ENCODE measurements at regions not wholly inside any gene's neighbourhood (a gene's known extent, or its start where the extent isn't known, plus 50 kb on each side); places are given as distances from the start of the nearest gene placed in this dataset.
"Not testable (repeated sequence)": the region's sequence is repeated elsewhere in the genome, so short reads cannot be mapped to it uniquely, and the experiment has no call there.

DNA sequence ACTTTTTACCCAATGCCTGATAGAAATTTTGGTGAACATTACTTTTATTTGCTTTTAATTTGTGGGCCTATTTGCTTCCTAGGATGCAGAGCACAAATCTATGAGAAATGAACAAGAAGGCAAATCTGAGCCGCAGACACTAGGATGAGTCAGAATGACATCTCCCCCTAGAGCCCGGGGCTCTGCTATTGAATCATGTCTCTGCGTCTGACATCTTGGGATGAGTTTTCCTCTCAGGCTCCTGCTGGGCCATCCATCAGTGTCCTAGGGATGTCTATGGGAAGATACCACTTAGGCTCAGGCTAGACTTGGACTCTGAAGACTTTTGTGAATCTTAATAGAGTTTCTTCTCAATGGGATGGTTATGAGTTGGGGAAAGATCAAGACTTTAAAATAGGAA is 157.3 kb upstream of the MTPN start:
- no peak for TF ChIP-seq ZNF274 (IDR thresholded peaks at IDR 0.05; ENCODE audit: low read depth, low read length)
- no peak overlapping the region for H3K4me3 ChIP-seq (ENCODE audit: low read length)

DNA sequence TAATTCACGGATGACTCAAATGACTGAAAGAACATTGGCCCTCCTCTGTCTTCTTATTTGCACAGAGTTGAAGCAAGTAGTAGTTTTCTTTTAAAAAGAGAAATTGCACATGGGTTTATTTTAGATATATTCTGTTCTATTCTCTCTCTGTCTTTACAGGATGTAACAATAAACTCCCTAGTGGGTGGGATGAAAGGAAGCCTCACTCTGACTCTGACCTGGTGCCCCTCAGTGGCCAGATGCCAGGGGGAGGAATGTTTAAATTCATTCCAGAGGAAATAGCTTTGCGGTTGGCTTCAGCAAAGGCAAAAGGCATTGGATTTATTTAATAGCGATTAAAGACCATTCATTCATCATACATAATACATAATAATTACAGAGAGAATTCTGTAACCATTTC is 156.4 kb upstream of the MTPN start:
- no peak overlapping the region for H3K4me3 ChIP-seq (ENCODE audit: low read length)
- no peak for TF ChIP-seq ZNF274 (IDR thresholded peaks at IDR 0.05; ENCODE audit: low read depth, low read length)

DNA sequence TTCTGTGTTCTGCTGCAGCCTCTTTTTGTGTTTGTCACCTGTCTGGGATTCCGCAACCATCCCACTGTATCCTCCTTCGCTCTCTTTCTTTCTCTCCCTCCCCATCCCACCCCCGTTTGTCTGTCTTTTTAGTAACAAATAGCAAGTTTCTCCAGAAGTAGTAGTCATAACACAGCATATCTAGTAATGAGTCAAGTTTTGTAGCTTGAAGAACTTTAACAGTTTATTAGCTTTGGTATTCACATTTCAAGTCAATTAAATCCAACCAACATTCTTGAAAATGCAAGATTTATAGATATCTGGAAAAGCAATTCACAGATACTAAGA is 154.1 kb upstream of the MTPN start:
- H3K4me3 ChIP-seq (ENCODE audit: low read length): no peak overlapping the region
- no peak for TF ChIP-seq ZNF274 (IDR thresholded peaks at IDR 0.05; ENCODE audit: low read depth, low read length)

DNA sequence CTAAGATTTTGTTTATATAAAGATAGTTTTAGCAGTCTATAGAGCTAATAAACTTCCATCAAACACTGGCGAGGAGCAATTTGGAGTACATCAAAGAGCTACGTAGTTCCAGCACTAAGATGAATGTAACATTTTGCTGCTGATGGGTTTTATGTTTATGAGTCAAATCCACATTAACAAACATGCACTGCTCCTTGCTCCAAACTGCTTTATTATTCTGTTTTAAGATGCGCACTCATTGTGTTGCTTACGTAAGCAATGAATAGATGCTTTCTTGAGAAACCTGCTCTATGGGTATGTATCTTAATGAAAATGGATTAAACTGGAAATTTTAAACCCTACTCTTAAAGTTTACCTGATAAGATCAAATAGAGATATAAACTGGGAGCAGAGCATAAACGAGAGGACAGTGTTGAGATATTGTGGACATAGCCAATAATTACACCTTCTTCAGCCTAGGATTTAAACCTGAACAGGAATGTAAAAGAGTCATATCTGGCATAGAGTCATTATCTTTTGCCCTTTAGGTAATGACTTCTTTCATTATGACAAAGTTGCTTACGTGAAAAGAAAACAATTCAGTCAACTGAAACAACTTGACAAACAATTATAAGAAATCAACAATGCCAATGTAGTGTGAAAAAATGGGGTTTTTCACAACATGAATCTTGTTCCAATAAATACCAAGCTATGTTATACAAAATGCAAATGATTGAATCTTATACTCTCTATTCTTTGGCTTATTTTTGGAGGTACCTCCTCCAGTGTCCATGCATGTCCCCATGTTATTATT is 153.5 kb upstream of the MTPN start:
- H3K4me3 ChIP-seq (ENCODE audit: low read length): no peak overlapping the region
- TF ChIP-seq ZNF274 (IDR thresholded peaks at IDR 0.05; ENCODE audit: low read depth, low read length): no peak

DNA sequence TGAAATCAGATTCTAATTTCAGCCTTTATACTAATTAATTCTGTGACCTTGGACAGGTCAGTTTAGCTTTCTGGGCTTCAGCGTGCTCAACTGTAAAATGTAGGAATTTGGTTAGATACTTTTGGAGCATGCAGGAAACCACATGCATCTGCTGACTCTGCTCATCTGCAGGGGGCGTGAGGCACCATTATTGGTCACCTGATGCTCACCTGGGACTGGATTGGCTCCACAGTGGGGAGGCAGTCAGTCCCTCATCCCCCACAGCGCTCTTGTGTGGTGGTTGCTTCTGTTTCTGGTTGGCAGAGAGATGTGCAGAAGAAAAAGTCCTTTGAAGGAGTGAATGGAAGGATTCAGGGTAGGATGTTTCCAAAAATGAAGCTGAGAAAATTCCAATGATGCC is 150.9 kb upstream of the MTPN start:
- TF ChIP-seq ZNF274 (IDR thresholded peaks at IDR 0.05; ENCODE audit: low read depth, low read length): no peak
- H3K4me3 ChIP-seq (ENCODE audit: low read length): no peak overlapping the region

DNA sequence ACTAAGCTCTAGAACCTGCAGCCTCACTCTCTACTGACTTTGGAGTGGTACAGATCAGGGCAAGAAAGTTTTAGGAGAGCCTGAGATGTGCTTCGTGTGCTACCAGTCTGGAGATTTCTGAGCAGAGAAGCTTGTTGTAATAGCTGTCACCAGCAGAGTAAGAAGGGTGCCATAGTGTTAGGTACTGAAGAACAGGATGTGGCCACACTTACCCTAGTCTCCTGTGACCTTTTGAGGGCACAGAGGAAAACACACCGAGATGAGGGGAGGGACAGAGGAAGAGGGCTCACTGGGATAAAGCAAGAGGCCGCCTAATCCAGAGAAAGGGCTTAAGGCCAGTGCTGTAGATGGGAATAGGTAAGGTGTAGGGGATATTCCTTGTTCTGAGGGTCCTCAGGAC is 146.2 kb upstream of the MTPN start:
- no peak overlapping the region for H3K4me3 ChIP-seq (ENCODE audit: low read length)

DNA sequence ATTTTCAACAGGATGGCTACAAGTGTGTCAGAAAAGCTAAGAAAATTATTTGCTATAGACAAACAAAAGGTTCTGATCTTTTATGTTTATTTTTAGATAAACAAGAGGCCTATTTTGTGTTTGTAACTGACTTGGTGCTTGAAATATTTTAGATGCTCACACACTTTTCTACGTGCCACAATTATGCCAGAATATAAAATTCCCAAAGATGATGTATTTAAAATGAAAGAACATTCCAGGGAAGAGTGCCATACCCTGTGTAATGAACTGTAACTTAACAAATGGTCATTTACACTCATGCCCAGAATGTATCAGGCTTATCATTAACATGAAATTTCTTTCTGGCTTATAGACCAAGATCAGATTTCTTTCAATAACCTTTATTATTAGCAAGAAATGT is 144.9 kb upstream of the MTPN start:
- H3K4me3 ChIP-seq (ENCODE audit: low read length): no peak overlapping the region
- TF ChIP-seq ZNF274 (IDR thresholded peaks at IDR 0.05; ENCODE audit: low read depth, low read length): no peak

More for the DNA sequence above, 146.2 kb upstream of the MTPN start:
- TF ChIP-seq ZNF274 (IDR thresholded peaks at IDR 0.05; ENCODE audit: low read depth, low read length): no peak

DNA sequence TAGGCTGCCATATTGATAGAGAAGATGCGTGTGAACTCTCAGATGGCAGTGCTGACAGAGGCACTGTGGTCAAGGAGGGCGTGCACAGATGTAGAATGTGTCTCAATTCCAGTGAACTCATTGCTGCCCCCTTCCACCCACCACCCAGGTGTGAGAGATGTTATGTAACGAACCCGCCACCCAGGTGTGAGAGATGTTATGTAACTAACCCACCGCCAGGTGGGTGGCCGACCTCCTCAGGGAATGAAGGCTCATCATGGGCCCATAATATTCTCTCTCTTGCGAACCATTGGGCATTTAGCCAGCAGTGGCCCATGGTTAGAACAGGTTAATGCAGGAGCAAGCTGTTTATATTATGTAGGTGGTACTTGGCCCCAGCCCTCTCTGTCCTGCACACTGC is 140.4 kb upstream of the MTPN start:
- no peak for TF ChIP-seq ZNF274 (IDR thresholded peaks at IDR 0.05; ENCODE audit: low read depth, low read length)
- no peak overlapping the region for H3K4me3 ChIP-seq (ENCODE audit: low read length)

DNA sequence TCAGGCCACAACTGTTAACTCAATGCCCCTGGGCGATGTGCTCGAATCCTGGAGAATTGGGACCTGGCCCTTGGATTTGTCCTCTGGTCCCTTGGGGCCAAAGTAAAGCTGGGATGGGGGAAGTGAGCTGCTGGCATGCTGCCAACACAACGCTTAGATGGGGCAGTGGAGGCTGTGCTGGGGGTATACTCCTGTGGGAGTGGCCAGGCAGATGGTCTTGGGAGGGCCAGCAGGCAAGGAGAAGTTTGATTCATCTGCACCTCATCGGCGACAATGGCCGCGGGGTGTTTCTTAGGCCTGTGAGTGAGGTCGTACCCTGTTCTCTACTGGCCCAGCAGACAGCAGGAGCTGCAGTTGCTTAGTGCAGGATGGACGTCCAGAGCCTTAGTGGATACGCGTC is 139.0 kb upstream of the MTPN start:
- no peak for TF ChIP-seq ZNF274 (IDR thresholded peaks at IDR 0.05; ENCODE audit: low read depth, low read length)
- H3K4me3 ChIP-seq (ENCODE audit: low read length): no peak overlapping the region

DNA sequence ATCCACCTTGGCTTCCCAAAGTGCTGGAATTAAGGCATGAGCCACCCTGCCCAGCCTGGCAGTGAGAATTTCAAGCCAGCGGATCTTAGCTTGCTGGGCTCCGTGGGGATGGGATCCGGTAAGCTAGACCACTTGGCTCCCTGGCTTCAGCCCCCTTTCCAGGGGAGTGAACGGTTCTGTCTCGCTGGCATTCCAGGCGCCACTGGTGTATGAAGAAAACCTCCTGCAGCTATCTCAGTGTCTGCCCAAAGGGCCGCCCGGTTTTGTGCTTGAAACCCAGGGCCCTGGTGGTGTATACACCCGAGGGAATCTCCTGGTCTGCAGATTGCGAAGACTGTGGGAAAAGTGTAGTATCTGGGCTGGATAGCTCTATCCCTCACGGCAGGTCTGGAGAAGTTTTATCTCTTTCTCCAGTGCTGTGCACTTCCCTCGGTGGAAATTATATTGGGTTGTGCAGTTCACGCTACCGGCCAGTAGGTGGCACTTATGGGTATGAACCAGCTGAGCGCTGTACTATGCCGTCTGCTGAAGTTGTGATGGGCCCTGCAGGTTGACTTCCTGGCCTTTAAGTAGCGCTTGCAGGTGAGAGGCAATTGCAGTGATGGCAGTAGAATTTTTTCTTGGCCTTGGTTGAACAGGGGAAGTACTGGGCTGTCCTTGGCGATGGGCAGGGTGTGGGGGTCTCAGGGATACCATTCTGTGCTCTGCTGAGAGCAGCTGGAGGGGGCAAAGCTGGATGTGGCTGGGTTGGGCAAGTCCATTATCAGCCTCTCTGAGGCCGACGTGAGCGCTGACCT is 138.0 kb upstream of the MTPN start:
- TF ChIP-seq ZNF274 (IDR thresholded peaks at IDR 0.05; ENCODE audit: low read depth, low read length): no peak
- no peak overlapping the region for H3K4me3 ChIP-seq (ENCODE audit: low read length)

DNA sequence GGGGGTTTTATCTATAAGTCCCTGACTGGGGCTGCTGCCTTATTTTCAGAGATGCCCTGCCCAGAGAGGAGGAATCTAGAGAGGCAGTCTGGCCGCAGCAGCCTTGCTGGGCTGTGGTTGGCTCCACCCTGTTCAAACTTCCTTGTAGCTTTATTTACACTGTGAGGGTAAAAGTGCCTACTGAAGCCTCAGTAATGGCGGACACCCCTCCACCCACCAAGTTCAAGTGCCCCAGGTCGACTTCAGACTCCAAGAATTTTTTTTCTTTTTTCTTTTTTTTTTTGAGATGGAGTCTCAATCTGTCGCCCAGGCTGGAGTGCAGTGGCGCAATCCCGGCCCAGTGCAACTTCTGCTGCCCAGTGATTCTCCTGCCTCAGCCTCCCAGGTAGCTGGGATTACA is 137.3 kb upstream of the MTPN start:
- not testable (repeated sequence) for H3K4me3 ChIP-seq (ENCODE audit: low read length)

DNA sequence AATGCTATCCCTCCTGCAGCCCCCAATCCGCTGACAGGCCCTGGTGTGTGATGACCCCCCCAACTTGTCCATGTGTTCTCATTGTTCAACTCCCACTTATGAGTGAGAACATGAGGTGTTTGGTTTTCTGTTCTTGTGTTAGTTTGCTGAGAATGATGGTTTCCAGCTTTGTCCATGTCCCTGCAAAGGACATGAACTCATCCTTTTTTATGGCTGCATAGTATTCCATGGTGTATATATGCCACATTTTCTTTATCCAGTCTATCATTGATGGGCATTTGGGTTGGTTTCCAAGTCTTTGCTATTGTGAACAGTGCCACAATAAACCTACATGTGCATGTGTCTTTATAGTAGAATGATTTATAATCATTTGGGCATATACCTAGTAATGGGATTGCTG is 131.9 kb upstream of the MTPN start:
- not testable (repeated sequence) for H3K4me3 ChIP-seq (ENCODE audit: low read length)

DNA sequence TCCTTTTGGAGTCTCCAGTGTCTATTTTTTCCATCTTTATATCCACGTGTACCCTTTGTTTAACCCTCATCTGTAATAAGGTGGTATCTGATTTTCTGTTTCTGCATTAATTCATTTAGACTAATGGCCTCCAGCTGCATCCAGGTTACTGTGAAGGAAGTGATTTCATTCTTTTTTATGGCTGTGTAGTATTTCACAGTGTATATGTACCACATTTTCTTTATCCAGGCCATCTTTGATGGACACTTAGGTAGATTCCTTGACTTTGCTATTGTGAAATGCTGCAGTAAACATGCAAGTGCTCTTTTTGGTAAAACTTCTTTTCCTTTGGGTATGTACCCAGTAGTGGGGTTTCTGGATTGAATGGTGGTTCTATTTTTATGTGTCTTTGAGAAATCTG is 128.0 kb upstream of the MTPN start:
- H3K4me3 ChIP-seq (ENCODE audit: low read length): no peak overlapping the region
- TF ChIP-seq ZNF274 (IDR thresholded peaks at IDR 0.05; ENCODE audit: low read depth, low read length): no peak

DNA sequence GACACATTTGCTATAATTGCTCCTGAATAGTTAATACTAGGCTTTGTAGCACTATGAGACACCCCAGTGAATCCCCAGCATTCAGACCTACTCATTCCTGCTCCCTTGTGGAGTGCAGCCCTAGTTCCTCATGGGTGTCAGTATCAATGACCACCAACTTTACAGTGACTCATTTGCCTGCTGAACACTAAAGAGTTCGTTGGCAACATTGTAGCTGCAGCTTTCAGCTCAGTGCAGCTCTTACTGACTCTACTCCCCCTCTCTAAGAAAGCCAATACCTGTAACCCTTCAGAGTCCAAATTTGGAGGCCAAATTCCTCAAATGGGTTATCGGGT is 127.1 kb upstream of the MTPN start:
- no peak for TF ChIP-seq ZNF274 (IDR thresholded peaks at IDR 0.05; ENCODE audit: low read depth, low read length)
- no peak overlapping the region for H3K4me3 ChIP-seq (ENCODE audit: low read length)

DNA sequence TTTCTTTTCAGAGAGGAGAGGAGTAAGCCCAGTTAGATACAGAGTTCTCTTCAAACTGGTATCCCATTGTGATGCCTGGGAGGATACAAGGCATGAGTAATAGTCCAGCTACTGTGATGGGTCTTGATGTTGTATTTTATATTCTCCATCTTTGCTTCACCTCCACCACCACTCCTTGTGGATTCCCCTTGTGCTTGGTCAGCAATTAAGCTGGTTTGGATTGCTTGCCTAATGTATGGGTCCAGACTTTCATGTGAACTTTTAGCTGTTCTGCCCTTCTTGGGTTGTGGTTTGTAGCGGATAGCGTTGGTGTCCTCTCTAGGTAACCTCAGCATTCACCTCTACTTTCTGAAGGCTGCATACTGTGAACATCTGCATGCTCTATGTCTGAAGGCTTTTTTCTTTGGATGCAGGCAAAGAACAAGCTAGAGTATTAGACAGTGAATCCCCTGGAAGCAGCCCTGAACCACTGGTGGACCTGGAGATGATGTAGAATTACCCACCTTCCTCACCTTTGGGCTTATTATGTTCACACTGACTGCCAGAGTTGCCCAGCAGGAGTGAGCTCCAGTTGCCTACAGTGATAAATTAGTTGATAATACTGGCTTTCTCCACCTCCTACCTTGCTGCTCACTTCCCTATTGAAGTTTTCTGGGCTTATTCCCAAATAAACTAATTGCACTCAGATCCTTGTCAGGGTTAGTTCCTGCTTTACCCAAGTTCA is 126.5 kb upstream of the MTPN start:
- no peak for TF ChIP-seq ZNF274 (IDR thresholded peaks at IDR 0.05; ENCODE audit: low read depth, low read length)
- H3K4me3 ChIP-seq (ENCODE audit: low read length): no peak overlapping the region
